K562 (cell line): ENCODE measurements at regions not wholly inside any gene's neighbourhood (a gene's known extent, or its start where the extent isn't known, plus 50 kb on each side); places are given as distances from the start of the nearest gene placed in this dataset.

Source experiments
- ATAC-seq: fragments of 200-7000 bp; cut with Tn5 transposase; 3 replicates; pipeline ENCODE4 v1.9.1; 2020; ENCODE audit warnings: moderate library complexity
- BruUV-seq: library from RNA; stranded (reverse); fragments of 400-500 nt; replicated peaks from 2 replicates; lab custom pipeline; 2021; lab: Mats Ljungman, UMichigan
- CTCF ChIA-PET: fragments of 300-600 bp; formaldehyde crosslinking; extraction: SDS; loops from one replicate; lab custom pipeline; 2021; ENCODE audit warnings: low intra/inter-chr PET ratio; lab: Yijun Ruan, JAX
- POLR2A ChIA-PET: fragments of 300-600, 350-650 bp; sonication (Branson Sonifier 250); formaldehyde crosslinking; extraction: SDS; loops from one replicate; lab custom pipeline; 2021; ENCODE audit warnings: antibody characterized with exemption, inconsistent platforms; lab: Yijun Ruan, JAX
- DNase-seq, 4 experiments: peaks; one replicate each; pipeline versions ENCODE4 v3.0.0 to v3.0.0-alpha.2; 2011 to 2018; ENCODE audit warnings: low spot score in 3 of 4, mixed read lengths in 3 of 4; ENCODE audit errors: extremely low read depth in 1 of 4
- FAIRE-seq: peaks from 2 replicates; lab custom pipeline; 2011; peaks lifted over from hg19 to GRCh38; lab: Jason Lieb, UNC
- H2AFZ ChIP-seq: 2 replicates; pipeline ENCODE4 v1.6.0; 2011; ENCODE audit warnings: low read depth, low read length, control low read depth, inconsistent platforms
- H3K27ac ChIP-seq: fragments of 200-600 bp; 3 replicates; pipeline ENCODE4 v1.8.0; 2011; ENCODE audit warnings: low read depth, mild to moderate bottlenecking, control low read depth, inconsistent platforms, low read length, moderate library complexity, mixed read lengths; ENCODE audit errors: extremely low read depth
- H3K27me3 ChIP-seq, 2 experiments: fragments of 300-600 bp in 1 of 2; 2 replicates in 1 of 2; 3 replicates in 1 of 2; pipeline versions ENCODE4 v1.6.0 to v1.8.0; 2011; ENCODE audit warnings: inconsistent platforms in 2 of 2, low read length in 2 of 2, mild to moderate bottlenecking in 1 of 2, mixed read lengths in 1 of 2, moderate library complexity in 1 of 2; ENCODE audit not compliant: control insufficient read depth in 2 of 2, insufficient read depth in 2 of 2
- H3K36me3 ChIP-seq: fragments of 300-600 bp; 3 replicates; pipeline ENCODE4 v1.8.0; 2011; ENCODE audit warnings: mild to moderate bottlenecking, low read length, inconsistent platforms; ENCODE audit not compliant: control insufficient read depth, insufficient read depth
- H3K4me1 ChIP-seq, 2 experiments: fragments of 200-600 bp in 1 of 2; replicated peaks in 1 of 2; 2 replicates in 1 of 2; 3 replicates in 1 of 2; pipeline versions ENCODE4 v1.5.1 to v1.8.0; 2011; ENCODE audit warnings: inconsistent platforms in 2 of 2, low read length in 2 of 2, mild to moderate bottlenecking in 1 of 2, mixed read lengths in 1 of 2, moderate library complexity in 1 of 2; ENCODE audit not compliant: control insufficient read depth in 2 of 2, insufficient read depth in 2 of 2
- H3K4me2 ChIP-seq: 2 replicates; pipeline ENCODE4 v1.6.1; 2011; ENCODE audit warnings: low read length, control low read depth, inconsistent platforms, mixed read lengths; ENCODE audit not compliant: insufficient read depth
- H3K4me3 ChIP-seq: fragments of 200-600 bp; sonication (generic), shearing (Covaris generic); 2 replicates; pipeline ENCODE4 v1.5.1; 2016; ENCODE audit warnings: control low read depth, inconsistent platforms
- H3K79me2 ChIP-seq: fragments of 200-600 bp; 3 replicates; pipeline ENCODE4 v1.8.0; 2011; ENCODE audit warnings: low read length, inconsistent platforms; ENCODE audit not compliant: control insufficient read depth, insufficient read depth
- H3K9ac ChIP-seq, 2 experiments: 2 replicates each; pipeline versions ENCODE4 v1.6.0 to v1.6.1; 2011; ENCODE audit warnings: low read depth in 2 of 2, low read length in 2 of 2, control low read depth in 1 of 2, inconsistent platforms in 1 of 2, mild to moderate bottlenecking in 1 of 2, mixed read lengths in 1 of 2; ENCODE audit not compliant: insufficient read depth in 1 of 2
- H3K9me1 ChIP-seq: one replicate; pipeline ENCODE4 v1.6.0; 2011; ENCODE audit warnings: inconsistent platforms, mild to moderate bottlenecking, low read length, moderate library complexity; ENCODE audit not compliant: control insufficient read depth, insufficient read depth
- H3K9me3 ChIP-seq: replicated peaks from 2 replicates; pipeline ENCODE4 v1.5.1; 2011; ENCODE audit warnings: low read depth, low read length, inconsistent platforms; ENCODE audit not compliant: control insufficient read depth, insufficient read depth
- H4K20me1 ChIP-seq: replicated peaks from 2 replicates; pipeline ENCODE4 v1.6.1; 2011; ENCODE audit warnings: low read length, inconsistent platforms, mixed read lengths; ENCODE audit not compliant: control insufficient read depth, insufficient read depth
- HDAC8 ChIP-seq: fragments of 450-650 bp; IDR thresholded peaks from 2 replicates; pipeline ENCODE4 v1.6.1; 2016; ENCODE audit warnings: mild to moderate bottlenecking, missing genetic modification characterization, moderate library complexity, missing compliant biosample characterization
- NCOA4 ChIP-seq: fragments of 450-650 bp; IDR thresholded peaks from 2 replicates; pipeline ENCODE4 v1.6.1; 2018; ENCODE audit warnings: mild to moderate bottlenecking; ENCODE audit not compliant: partially characterized antibody
- SIX5 ChIP-seq, 2 experiments: IDR thresholded peaks; 2 replicates each; pipeline ENCODE4 v1.6.1; 2011; ENCODE audit warnings: low read length in 2 of 2, borderline replicate concordance in 1 of 2, low read depth in 1 of 2, mild to moderate bottlenecking in 1 of 2, moderate library complexity in 1 of 2; ENCODE audit not compliant: insufficient read depth in 1 of 2
- TSC22D4 ChIP-seq: fragments of 450-650 bp; IDR thresholded peaks from 2 replicates; pipeline ENCODE4 v1.6.1; 2016; ENCODE audit warnings: missing genetic modification characterization, missing biosample characterization, control low read depth
- ZNF133 ChIP-seq: fragments of 250-450 bp; sonication (Bioruptor Pico); IDR thresholded peaks from 2 replicates; pipeline ENCODE4 v1.4.0; 2020; ENCODE audit warnings: mild to moderate bottlenecking
- whole genome bisulfite sequencing: fragments of 100-300 bp; shearing (Covaris generic); methylation state at CpG from one replicate; pipeline ENCODE4 v1.1.6; 2016; ENCODE audit warnings: low coverage, mixed read lengths; ENCODE audit not compliant: insufficient coverage; ENCODE audit errors: missing lambda C conversion rate; 5-methylcytosine and 5-hydroxymethylcytosine counted together
- in situ Hi-C: fragments of 300-500 bp; cut with MboI; formaldehyde crosslinking; loops from 4 replicates; pipeline ENCODE4 v1.15.0; 2018; ENCODE audit warnings: inconsistent platforms, mixed read lengths
- intact Hi-C: fragments of 100-400 bp; cut with micrococcal nuclease; formaldehyde crosslinking; loops from 2 replicates; pipeline ENCODE4 v1.14.2; 2022
- TF ChIP-seq, protein P1 (sequence below): fragments of 250-450 bp; sonication (Bioruptor Pico); IDR thresholded peaks from 2 replicates; pipeline ENCODE4 v1.8.0; 2021; ENCODE audit warnings: moderate library complexity, mild to moderate bottlenecking, inconsistent platforms

DNA sequence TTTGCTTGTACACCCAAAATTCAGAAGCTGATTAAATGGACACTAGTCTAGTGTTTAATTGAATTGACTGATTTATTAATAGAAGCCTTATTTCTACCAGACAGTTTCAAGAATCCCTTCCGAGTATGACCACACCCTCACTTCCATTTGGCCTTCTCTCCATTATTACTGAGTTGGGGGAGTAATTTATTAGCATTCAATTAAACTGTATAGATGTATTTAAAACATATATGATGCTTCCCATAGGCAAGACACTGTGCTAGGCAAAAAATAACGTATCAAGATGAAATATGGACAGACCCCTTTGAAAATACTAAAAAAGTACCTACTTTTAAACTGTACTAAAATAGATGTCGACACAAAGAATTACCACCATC lies 112.9 kb upstream of the PHACTR1 start:
- Histone ChIP-seq H3K9me3 (no peaks in the 10 kb centered on the region), H3K4me3 (no peak overlapping the region), H3K4me1 (no peaks in the 10 kb centered on the region), H3K4me2 (no peak overlapping the region), H4K20me1 (no peaks in the 10 kb centered on the region), H3K27ac (no peak overlapping the region), H3K36me3 (no peaks in the 10 kb centered on the region), H3K79me2 (no peaks in the 10 kb centered on the region), H3K9me1 (peaks cover 3% of the 10 kb centered on the region), H3K27me3 (no peaks in the 10 kb centered on the region), H2AFZ (no peak overlapping the region), H3K9ac (no peak overlapping the region)
- ChIA-PET POLR2A (no interaction called here), CTCF (interaction anchor here (0.6 to 1.7 kb wide), 6 partner anchors 12 to 1018 kb away, joined by 3 to 12 read pairs (median 3); no protein-coding TSS in a partner anchor)
- BruUV-seq: no TSS peak
- DNase-seq: no peak
- in situ Hi-C loops (loop anchor here (10.0 kb wide), 2 partner anchors 949 to 1019 kb away; no protein-coding TSS in a partner anchor), intact Hi-C loops (loop anchor here (2.0 to 10.0 kb wide), 2 partner anchors 313 to 449 kb away; partner anchors contain the start of gene EDN1)
- ATAC-seq: no peak
- FAIRE-seq: no peak
- TF ChIP-seq SIX5 (IDR thresholded peaks at IDR 0.05; ENCODE audit: borderline replicate concordance in 1 of 2, insufficient read depth in 1 of 2, low read depth in 1 of 2, low read length in 2 of 2) (no peak), ZNF133 (no peak), HDAC8 (tag) (no peak), TSC22D4 (no peak), NCOA4 (no peak)
- TF ChIP-seq, protein P1, sequence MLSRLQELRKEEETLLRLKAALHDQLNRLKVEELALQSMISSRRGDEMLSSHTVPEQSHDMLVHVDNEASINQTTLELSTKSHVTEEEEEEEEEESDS: no peak
- 3% methylated on average over 3 of the region's 3 CpGs for WGBS
